ENCODE measurements at regions not wholly inside any gene's neighbourhood (a gene's known extent, or its start where the extent isn't known, plus 50 kb on each side); places are given as distances from the start of the nearest gene placed in this dataset.

DNA sequence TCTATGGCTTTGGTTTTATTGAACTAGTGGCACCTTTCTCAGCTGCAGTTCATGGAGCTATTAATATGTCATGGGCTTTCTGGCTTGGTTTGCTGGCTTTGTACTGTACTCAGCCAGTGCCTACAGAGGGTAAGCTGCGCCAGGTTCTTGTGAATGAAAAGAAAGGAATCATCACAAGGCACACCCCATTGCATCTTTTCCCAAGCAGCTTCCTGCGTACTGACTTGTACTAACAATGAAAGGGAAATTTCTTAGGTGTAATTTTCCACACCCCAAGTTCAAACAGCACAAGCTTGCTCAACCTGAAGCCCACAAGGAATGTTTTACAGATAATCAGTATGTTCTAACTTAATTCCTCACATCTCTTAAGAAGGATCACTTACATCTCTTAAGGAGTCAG lies 78.0 kb upstream of the TNFSF18 start:
- no peak for DNase-seq (ENCODE audit: low spot score)

GRCh38 chr1:173127369-173128307 lies 76.9 kb upstream of the TNFSF18 start:
- no peak for DNase-seq (ENCODE audit: low spot score)

GRCh38 chr1:173126421-173126820 lies 75.7 kb upstream of the TNFSF18 start:
- no peak for DNase-seq (ENCODE audit: low spot score)

DNA sequence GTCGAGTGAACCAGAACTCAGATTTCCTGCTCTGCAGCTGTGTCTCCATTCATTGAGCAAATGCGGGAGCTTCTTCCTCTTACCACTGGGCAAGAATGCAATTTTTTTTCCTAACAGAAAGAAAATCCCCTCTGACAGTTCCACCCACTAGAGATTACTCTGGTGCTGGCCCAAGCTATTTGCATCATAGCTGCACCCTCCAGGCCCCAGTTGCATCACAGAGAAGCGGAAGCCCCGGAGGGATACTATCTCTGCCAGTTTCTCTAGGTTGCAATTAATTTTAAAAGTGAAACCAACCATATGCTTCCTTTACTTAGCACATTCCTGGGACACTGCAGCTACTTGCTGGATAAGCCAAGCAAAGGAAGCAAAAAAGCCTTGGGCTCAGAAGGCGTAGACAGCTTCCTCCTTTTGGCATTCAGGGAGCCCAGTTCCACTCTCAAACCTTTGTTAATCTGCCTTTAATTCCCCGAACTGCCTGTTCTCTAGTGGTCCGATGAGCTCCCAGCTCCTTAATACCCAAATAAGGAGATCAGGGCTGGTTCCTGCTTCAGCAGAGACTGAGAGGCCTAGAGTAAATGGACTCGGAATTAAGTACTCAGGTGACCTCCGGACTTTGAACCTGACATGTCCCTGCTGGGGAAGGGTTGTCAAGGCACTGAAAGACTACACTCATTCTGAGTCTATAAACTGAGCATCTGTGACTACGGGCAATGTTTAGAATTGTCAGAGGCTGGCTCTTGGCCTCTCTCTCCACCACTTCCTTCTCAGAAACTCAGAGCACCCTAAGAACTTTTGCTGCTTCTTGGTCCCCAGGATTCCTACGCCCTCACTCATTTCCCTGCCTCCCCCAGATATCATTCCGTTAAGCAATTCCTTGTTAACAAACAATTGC lies 72.5 kb upstream of the TNFSF18 start:
- DNase-seq (ENCODE audit: low spot score) = peak; percentile 91

- peak; percentile 35 for DNase-seq (ENCODE audit: low spot score)
Observed at GRCh38 chr1:173122344-173122935, 71.7 kb upstream of the TNFSF18 start.

GRCh38 chr1:173118404-173118803 lies 67.7 kb upstream of the TNFSF18 start:
- no peak for DNase-seq (ENCODE audit: low spot score)

DNA sequence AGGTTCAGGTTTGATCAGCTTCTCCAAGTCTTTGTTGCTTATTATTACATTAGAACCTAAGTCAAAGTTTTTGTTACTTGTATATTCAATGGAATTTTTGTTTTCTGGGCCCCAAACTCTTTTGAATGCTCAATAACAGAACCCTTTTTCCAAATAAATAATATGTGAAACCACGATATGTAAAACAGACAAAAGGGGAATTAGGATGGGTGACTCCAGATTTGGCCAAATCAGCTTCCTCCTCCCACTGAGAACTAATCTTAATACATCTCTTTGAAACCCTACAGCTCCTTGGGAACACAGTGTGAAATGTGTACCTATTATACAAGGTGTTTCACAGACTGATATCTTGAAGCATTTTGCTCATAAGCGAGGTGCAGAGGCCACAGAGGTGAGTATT lies 67.0 kb upstream of the TNFSF18 start:
- no peak for DNase-seq (ENCODE audit: low spot score)

GRCh38 chr1:173117108-173117633 lies 66.4 kb upstream of the TNFSF18 start:
- DNase-seq (ENCODE audit: low spot score) = no peak

DNA sequence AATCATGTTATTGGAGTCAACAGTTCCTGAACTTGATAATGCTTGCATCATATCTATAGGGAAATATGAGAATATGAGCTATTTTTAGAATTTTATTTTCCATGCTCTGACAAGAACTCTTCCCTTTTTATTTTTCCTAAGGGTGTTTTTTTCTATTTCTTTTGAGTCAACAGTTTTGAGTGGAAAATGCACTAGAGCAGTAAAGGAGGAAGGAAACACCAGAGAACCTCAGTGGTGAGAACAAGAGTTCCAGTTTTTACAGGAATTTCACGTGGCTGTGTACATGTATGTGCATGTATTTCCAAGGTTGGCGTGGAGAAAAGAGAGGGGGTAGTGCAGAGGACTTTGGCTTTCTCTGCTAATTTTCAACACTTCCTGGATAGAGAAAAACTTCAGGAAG lies 63.6 kb upstream of the TNFSF18 start:
- DNase-seq (ENCODE audit: low spot score) = no peak

- DNase-seq (ENCODE audit: low spot score) = peak; percentile 80
Observed at GRCh38 chr1:173113015-173113741, 62.4 kb upstream of the TNFSF18 start.

DNA sequence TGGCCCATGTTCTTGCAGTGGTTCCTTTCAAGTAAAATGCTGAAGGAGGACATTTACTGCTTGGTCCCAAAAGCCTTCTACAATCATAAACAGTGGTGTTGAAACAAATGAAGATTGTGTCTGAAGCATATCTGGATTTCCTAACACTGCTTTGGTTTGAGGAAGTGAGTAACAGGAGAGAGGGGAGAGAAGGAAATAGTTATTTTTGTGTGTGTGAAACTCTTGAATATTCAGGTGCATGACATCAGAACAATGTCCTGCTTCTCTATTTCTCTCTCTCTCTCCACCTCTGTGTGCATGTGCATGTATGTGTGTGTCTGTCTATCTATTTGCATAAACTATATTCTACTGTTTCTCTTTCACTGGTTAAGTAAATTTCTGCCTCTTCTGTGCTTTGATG lies 61.4 kb upstream of the TNFSF18 start:
- peak; percentile 14 for DNase-seq (ENCODE audit: low spot score)

GRCh38 chr1:173107696-173108095 lies 57.0 kb upstream of the TNFSF18 start:
- no peak for DNase-seq (ENCODE audit: low spot score)

GRCh38 chr1:173103006-173103405 lies 52.3 kb upstream of the TNFSF18 start:
- DNase-seq (ENCODE audit: low spot score) = no peak

- no peak for DNase-seq (ENCODE audit: low spot score)
Observed at GRCh38 chr1:173101589-173101988, 50.8 kb upstream of the TNFSF18 start.

DNA sequence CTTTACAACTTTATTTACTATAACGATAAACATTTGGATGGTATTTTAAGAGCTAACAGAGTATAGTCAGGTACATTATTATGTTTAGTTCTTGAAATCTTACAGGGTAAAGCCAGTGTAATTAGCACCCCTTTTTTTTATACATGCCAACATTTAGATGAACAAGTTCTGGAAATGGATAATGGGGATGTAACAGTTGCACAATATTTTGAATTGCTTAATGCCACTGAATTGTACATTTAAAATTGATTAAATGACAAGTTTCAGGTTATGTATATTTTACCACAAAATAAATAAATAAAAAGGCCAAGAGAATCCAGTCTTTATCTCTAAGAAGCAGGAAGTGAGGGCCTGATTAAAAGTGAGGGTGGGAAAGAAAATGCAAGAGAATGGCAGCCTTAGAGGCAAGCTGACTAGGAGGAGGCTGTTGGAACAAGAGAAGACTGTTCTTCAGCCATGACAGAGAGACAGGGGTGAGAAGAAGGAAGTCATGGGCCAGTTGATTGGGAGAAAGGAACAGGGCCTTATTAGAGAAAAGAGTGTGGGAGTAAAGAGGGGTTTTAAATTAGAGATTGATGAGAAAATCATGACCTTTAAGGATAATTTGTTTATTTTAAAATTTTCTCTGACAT lies 49.9 kb upstream of the TNFSF18 start:
- DNase-seq (ENCODE audit: low spot score) = no peak
